ENCODE measurements at regions not wholly inside any gene's neighbourhood (a gene's known extent, or its start where the extent isn't known, plus 50 kb on each side); places are given as distances from the start of the nearest gene placed in this dataset.

GRCh38 chr2:107218208-107218607, 332.2 kb upstream of the ST6GAL2 start:
- DNase-seq (ENCODE audit: low read depth): no peak

GRCh38 chr2:107222466-107222865, 336.5 kb upstream of the ST6GAL2 start:
- no peak for DNase-seq (ENCODE audit: low read depth)

GRCh38 chr2:107235491-107236254, 349.7 kb upstream of the ST6GAL2 start:
- DNase-seq (ENCODE audit: low read depth): no peak

- DNase-seq (ENCODE audit: low read depth): no peak
Observed at GRCh38 chr2:107242811-107243210, 356.8 kb upstream of the ST6GAL2 start.

DNA sequence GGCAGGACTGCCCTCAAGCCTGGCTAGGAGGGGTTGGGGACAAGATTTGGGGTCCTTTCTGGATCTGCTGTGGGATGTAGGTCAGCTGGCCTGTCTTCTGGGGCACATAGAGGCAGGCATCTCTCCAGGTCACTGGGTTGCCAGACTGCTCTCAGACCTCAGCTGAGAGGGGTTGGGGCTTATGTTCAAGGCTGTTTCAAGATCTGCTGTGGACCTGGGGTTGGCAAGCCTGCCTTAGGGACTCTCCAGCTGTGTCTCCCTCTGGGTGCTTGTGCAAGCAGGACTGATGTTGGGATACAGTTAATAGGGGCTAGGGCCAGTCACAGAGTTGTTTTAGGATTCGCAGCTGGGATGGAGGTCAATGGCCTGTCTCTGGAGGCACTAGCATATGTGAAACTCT, 363.0 kb upstream of the ST6GAL2 start:
- no peak for DNase-seq (ENCODE audit: low read depth)

DNA sequence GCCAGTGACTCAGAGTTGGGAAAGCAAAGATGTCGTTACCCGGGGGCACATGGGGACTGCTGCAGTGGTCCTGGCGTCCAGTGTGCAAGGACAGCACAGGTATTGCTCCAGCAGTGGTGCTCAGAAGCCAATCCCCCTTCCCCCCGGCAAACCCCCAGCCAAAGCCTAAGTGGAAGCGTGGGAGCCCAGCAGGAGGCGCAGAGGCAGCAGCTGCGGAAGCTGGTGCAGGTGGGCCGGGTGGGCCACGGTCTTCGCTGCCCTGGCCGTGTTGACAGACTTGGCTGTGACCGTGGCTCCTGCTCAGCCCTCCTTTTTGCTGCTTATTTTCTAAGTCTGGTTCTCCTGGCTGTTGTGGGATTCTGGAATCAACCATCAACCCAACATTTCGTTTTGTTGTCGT, 369.8 kb upstream of the ST6GAL2 start:
- peak; percentile 8 for DNase-seq (ENCODE audit: low read depth)

GRCh38 chr2:107258531-107259407, 372.8 kb upstream of the ST6GAL2 start:
- DNase-seq (ENCODE audit: low read depth): peak; percentile 20

GRCh38 chr2:107259408-107260195, 373.6 kb upstream of the ST6GAL2 start:
- no peak for DNase-seq (ENCODE audit: low read depth)

DNA sequence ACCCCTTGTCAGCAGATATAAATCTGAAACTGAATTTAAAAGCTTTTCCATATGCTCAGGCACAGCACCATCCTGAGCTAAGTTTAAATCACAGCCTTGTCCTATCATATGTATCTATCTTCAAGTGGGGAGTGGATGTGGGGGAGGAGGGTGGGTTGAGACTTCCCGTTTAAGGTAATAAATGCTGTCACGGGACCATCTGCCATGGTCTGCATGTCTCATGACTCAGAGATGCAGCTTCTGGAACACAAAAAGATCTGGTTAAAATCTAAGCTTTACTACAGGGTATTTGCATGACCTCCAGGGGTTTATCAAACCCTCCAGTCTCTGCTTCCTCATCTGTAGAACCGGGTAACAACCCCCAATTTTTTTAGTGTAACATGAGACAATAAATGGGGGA, 377.7 kb upstream of the ST6GAL2 start:
- DNase-seq (ENCODE audit: low read depth): peak; percentile 9

- no peak for DNase-seq (ENCODE audit: low read depth)
Observed at GRCh38 chr2:107264184-107264583, 378.2 kb upstream of the ST6GAL2 start.

DNA sequence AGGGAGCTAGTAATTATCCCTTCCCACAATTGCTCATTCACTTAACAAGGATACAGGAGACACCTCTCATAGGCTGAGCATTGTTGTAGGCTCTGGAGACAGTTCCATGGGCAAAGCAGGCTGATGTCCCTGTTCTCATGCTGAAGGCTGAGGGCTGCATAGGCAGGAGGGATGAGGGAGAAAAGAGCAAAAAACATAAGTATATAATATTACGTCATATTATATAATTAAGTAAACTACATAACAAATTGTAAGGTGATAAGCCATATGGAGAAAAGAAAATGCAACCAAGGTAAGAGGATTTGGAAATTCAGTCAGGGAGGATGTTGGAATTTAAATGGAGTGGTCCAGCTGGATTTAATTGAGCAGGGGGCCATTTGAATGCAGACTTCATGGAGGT, 380.6 kb upstream of the ST6GAL2 start:
- DNase-seq (ENCODE audit: low read depth): no peak

- no peak for DNase-seq (ENCODE audit: low read depth)
Observed at GRCh38 chr2:107267086-107267485, 381.1 kb upstream of the ST6GAL2 start.

DNA sequence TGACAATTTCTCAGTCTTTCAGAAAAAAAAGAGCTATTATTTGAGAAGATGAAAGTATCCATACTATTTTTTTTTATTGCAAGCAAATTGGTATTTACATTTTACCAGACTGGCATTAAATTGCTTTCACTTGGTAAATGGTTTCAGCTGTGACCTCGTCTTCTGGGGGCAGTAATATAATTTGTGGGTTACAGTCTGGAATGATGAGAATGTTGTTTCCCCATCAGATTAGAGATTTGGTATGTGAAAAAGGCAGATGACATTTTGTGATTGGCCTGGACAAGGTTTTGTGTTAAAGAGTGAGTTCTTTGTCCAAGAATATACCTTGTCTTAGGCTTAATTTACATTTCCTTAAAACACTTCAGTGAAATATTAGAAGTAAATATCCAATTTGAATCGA, 390.1 kb upstream of the ST6GAL2 start:
- DNase-seq (ENCODE audit: low read depth): no peak

DNA sequence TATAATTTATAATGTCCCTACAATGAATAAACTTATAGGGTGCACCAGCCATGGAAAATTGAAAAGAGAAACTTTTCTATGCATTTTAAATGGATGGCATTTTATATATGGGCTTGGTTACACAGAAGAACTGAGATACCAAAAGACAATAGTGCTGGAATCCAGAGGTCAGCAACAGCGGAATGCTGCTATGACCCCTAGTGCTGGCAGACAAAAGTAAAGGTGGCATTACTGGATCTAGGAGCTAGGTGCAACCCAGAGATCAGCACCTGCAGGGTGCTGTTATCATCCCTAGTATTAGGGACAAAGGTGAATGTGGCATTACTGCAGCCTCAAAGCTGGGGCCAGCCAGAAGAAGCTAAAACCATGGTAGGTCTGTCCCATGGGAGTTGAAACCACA, 392.7 kb upstream of the ST6GAL2 start:
- no peak for DNase-seq (ENCODE audit: low read depth)

DNA sequence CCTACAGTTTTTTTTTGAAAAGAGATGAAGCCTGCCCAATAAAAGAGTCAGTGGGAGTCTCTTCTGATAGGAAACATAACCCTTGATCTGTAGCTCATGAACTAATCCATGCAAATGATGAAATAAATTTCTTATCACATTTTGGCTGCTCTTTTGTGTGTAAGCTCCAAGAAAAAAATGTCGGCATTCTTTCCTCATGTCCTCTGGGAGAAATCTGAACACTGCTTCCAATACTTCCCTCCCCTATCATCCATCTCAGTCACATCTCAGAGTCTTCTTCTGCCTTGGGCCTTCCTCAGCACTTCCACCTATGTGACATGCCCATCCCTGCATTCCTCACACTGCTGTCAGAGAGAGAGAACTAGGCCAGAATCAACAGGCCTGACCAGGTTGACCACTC, 395.7 kb upstream of the ST6GAL2 start:
- DNase-seq (ENCODE audit: low read depth): no peak

DNA sequence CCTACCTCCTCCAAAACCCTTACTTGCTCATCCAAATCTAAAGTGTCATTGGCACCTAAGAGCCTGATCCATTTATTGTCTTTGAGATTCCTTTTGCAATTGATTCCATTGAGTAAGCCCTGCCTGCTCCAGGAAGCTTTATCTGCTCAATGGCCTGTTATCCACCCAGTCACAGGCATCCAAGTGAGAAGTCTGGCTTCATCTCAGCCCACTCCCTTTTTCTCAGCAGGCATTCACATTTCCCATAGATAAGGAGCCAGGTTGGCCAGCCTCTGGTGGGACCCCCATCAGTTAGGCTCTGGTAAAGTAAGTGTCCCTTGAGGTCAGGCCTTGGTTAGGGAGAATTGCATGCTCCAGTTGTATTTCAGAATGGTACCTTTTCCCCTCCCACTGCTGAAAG, 396.2 kb upstream of the ST6GAL2 start:
- no peak for DNase-seq (ENCODE audit: low read depth)

GRCh38 chr2:107285621-107286299, 399.8 kb upstream of the ST6GAL2 start:
- no peak for DNase-seq (ENCODE audit: low read depth)

DNA sequence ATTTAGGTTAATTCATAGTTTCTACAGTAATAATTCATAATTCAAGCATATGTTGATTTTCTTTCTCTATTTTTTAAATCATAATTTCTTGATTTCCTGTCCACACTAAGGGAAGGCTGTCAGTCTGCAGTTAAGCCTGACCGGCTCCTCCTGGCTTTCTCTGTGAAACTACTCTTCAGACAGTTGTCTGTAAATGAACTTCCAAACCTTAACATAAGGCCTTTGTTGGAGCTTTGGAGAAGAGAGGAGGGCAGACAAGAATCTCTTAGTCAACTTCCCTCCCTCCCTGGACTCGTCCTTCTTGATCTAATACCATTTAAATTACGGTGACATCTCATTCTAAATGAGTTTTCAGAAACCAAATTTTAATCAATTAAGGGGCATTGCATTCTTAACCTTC, 404.1 kb upstream of the ST6GAL2 start:
- DNase-seq (ENCODE audit: low read depth): no peak

GRCh38 chr2:107303964-107304363, 418.0 kb upstream of the ST6GAL2 start:
- DNase-seq (ENCODE audit: low read depth): peak; percentile 42

GRCh38 chr2:107305966-107306365, 420.0 kb upstream of the ST6GAL2 start:
- no peak for DNase-seq (ENCODE audit: low read depth)

DNA sequence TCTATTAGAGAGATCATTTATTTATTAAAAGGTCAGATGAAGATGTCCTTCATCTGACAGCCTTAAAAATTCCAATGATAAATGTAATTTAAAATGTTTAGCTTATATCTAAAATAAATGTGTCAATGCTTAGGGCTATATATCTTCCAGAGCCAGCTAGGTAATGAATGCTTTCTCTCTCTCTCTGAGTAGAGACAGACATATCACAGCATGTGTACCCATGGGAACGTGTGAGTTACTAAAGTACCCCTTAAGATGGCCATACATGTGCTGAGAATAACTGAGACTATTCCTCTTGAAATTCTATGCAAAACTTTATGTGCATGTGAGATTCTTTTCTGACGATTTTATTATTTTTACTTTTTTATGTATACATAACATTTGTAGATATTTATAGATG, 420.9 kb upstream of the ST6GAL2 start:
- DNase-seq (ENCODE audit: low read depth): no peak

DNA sequence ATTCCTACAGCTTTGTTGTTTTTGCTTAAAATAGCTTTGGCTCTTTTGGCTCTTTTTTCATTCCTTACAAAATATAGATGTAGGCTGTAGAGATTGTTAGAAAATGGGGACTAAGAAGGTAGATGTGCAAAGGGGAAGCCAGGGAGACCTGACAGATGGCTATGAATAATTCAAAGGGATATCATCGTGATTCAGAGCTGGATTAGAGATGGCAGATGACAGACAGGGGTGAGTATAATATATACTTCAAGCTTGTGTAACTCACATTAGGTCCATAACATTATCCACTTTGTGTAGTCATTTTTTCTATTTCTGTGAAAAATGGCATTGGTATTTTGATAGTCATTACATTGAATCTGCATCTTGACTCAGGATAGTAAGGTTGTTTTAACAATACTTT, 422.9 kb upstream of the ST6GAL2 start:
- no peak for DNase-seq (ENCODE audit: low read depth)
